Stimulated activated CD8-positive, alpha-beta memory T cell treated with anti-CD3 and anti-CD28 coated beads, Interleukin-7, amount 100 ng/mL, for 1 hour (primary cell): ENCODE measurements at regions not wholly inside any gene's neighbourhood (a gene's known extent, or its start where the extent isn't known, plus 50 kb on each side); places are given as distances from the start of the nearest gene placed in this dataset.

Experiments used
- DNase-seq, 2 donors: peaks; one replicate each; pipeline ENCODE4 v3.0.0-alpha.2; 2020; ENCODE audit warnings: low read depth in 2 of 2

GRCh38 chr11:86193297-86194095 is 51.1 kb upstream of the EED start:
- peak; percentile 20 to 25 for DNase-seq

- no peak for DNase-seq
These were observed 51.9 kb upstream of the EED start for GRCh38 chr11:86192519-86193257.

- DNase-seq = no peak
These were observed 52.7 kb upstream of the EED start for GRCh38 chr11:86191874-86192273.

- DNase-seq = no peak
These were observed 57.5 kb upstream of the EED start for GRCh38 chr11:86187027-86187426.

- DNase-seq = no peak
These were observed 58.2 kb upstream of the EED start for GRCh38 chr11:86186386-86186785.

DNA sequence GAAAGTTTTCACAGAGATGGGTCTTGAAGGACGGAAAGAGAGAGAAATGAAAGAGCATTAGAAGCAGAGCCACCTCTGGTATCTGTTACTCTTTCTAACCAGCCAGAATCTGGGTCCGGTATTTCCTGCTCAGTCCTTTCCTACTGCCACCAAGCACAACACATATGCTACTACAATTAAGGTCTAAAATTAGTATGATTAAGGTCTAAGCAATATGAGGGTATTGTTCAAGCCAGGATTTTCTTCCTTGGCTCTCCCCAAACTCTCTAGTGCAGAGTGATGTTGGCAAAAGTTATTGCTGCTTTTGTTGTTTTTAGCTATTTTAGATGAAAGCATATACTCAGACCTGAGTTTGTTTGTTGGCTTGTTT is 59.2 kb upstream of the EED start:
- no peak for DNase-seq

DNA sequence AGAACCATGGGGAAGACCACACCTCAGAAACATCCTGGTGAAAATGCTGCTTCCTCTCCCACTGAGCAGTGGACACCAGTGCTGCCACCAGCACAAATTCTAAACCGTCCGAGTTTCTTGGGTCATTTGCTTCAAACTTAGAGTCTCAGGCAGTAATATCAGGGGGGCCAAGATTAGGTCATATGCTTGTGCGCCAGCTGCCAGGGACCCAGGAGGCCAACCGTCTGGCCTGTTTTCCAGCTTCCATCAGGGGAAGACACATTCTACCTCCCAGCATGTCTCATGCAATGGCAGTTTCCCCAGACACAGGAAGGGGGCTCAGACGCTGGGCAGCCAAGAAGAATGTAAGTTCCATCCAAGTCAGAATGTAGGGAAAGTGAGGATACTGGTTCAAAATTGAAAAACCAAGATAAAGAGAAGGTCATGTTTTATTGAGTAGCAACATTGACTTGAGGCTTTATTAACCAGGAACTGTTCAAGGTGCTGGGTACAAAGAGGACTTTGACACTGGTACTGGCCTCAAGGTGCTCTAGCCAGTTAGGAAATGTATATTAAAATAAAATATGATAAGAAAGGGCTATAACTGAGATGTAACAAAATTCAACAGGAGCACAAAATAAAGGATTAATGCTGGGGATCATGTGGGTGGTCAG is 59.7 kb upstream of the EED start:
- no peak for DNase-seq

- no peak for DNase-seq
These were observed 60.9 kb upstream of the EED start for GRCh38 chr11:86183694-86184093.

DNA sequence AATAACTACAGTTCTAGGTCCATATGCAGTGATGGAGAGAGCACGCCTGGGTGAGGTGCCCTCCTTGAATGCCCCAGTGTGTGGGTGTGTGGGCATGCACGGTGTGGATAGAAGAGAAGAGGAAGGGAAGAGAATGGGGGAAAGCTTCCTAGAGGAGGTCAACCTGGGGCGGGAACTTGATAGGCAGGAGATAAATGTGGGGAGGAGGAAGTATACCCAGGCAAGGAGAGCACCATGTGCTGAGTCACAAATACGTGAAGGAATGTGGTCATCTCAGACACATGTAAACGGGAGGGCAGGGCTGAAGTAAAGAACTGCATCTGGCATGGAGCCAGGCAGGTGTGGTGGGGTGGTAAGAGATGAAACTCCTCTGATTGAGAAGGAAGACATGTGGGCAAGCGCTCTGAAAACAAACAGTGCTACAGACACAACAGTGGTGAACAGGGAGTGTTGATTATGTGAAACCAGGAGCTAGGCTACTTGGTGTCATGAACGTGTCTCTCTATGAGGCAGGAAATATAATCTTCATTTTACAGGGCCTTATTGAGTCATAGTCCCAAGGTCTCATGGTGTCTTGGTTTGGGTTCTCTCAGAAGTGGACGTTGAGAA is 61.5 kb upstream of the EED start:
- peak; percentile 21 to 24 for DNase-seq

- DNase-seq = no peak
These were observed 63.2 kb upstream of the EED start for GRCh38 chr11:86181379-86181778.

DNA sequence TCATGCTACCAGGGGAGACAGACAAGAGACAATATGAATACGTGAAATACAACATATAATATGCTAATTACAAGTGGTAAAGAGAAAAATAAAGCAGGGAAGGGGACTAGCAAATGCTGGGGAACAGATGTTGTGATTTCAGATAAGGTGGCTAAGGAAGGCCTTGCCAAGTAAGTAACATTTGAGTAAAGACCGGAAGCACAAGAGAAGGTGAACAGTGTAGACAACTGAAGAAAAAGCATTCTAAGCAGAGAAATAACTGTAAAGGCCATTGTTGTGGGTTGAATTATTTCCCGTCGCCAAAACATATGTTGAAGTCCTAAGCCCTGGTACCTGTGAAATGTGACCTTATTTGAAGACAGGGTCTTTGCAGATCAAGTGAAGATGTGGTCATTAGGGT is 63.7 kb upstream of the EED start:
- no peak for DNase-seq

DNA sequence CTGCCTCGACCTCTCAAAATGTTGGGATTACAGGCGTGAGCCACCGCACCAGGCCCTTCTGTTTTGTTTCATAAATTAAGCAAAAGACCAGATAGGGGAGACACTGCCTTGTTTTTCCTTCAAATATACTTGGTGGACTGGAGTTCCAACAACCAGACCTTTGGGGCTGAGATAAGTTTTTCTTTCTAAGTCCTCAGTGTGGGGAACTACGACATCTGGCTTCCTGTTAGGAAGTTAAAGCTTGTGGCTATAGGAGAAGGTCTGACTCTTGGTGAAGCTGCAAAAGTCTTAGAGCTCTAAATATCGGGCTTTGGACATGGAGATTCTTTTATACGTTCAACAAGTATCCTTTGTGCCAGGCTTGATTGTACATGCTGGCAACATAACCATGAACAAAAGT is 64.1 kb upstream of the EED start:
- no peak for DNase-seq

- DNase-seq = no peak
These were observed 64.9 kb upstream of the EED start for GRCh38 chr11:86179646-86180064.

- no peak for DNase-seq
These were observed 67.3 kb upstream of the EED start for GRCh38 chr11:86177302-86177701.

- no peak for DNase-seq
These were observed 68.2 kb upstream of the EED start for GRCh38 chr11:86176165-86176884.

GRCh38 chr11:86175626-86176025 is 68.9 kb upstream of the EED start:
- no peak for DNase-seq

DNA sequence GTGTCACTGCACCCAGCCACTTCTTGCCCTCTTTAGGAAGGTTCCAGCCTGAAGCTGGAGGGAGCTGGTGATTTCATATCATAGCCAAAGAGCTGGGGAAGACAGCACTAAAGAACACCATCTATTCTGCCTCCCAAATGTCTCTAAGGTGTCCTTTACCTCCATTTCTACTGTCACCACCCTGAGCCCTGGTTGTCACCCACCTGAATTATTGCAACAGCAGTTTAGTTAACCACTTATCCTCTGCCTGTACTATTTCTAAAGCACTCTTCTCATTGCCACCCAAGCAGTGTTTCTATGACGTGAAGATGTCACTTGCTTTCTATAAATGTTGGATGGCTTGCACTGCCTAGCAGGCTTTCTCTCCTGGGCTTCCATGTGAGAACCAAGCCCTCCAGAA is 69.4 kb upstream of the EED start:
- no peak for DNase-seq

GRCh38 chr11:86174101-86175046 is 70.2 kb upstream of the EED start:
- DNase-seq = no peak

DNA sequence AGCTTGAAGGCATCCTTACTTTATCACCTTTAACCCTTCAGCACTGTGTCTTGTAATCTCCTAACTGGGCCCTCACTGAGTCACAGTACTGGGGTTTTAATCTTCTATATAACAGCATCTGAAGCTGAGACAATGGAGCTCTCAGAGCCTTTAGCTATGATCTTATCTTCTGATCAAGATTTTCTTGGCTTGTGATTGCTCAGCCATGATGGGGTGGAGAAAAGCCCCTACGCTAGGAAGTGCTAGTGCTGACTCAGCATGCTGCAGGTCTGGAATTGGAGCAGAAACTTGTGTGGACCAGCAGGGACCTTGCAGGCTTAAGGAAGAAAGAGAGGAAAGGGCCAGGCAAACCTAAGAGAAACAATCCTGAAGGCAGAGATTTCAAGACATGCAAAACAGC is 71.7 kb upstream of the EED start:
- no peak for DNase-seq

- DNase-seq = no peak
These were observed 72.9 kb upstream of the EED start for GRCh38 chr11:86171627-86172026.
